ENCODE measurements at regions not wholly inside any gene's neighbourhood (a gene's known extent, or its start where the extent isn't known, plus 50 kb on each side); places are given as distances from the start of the nearest gene placed in this dataset.

DNA sequence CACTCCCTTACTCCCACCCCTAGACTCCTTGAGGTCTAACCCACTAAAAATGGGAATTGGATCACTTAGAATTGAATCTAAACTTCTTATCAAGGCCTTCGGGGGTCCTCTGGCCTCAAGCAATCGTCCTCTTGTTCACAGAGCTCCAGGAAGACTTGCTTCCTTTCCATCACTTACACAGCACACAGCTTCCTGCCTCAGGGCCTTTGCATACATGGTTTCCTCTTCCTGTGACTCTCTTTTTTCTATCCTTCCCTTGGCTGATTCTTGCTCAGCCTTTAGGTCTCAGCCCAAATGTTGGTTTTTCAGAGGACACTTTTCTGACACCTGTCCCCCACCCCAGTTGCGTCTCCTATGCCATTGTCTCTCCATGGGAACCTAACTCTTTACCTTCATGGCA lies 50.0 kb upstream of the ALDH1B1 start:
- TF ChIP-seq EZH2 (IDR thresholded peaks at IDR 0.05; ENCODE audit: borderline replicate concordance, low read length): no peak
- TF ChIP-seq, protein P1, sequence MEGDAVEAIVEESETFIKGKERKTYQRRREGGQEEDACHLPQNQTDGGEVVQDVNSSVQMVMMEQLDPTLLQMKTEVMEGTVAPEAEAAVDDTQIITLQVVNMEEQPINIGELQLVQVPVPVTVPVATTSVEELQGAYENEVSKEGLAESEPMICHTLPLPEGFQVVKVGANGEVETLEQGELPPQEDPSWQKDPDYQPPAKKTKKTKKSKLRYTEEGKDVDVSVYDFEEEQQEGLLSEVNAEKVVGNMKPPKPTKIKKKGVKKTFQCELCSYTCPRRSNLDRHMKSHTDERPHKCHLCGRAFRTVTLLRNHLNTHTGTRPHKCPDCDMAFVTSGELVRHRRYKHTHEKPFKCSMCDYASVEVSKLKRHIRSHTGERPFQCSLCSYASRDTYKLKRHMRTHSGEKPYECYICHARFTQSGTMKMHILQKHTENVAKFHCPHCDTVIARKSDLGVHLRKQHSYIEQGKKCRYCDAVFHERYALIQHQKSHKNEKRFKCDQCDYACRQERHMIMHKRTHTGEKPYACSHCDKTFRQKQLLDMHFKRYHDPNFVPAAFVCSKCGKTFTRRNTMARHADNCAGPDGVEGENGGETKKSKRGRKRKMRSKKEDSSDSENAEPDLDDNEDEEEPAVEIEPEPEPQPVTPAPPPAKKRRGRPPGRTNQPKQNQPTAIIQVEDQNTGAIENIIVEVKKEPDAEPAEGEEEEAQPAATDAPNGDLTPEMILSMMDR (conservative IDR thresholded peaks at IDR 0.05 in 1 of 2, IDR thresholded peaks at IDR 0.05 in 1 of 2; ENCODE audit: extremely low read depth in 1 of 2, insufficient read depth in 1 of 2, low read depth in 1 of 2, low read length in 2 of 2): no peak

Data from mammary epithelial cell (primary cell).